SK-N-SH treated with all-trans-retinoic acid at 6 μM for 48 hours (cell line): ENCODE measurements at regions not wholly inside any gene's neighbourhood (a gene's known extent, or its start where the extent isn't known, plus 50 kb on each side); places are given as distances from the start of the nearest gene placed in this dataset.

Source experiments
- ZFP3 ChIP-seq: fragments of 250-450 bp; sonication (Bioruptor Pico); IDR thresholded peaks from 2 replicates; pipeline ENCODE4 v1.5.0; 2020; ENCODE audit warnings: mild to moderate bottlenecking, moderate library complexity
- ZFP30 ChIP-seq: fragments of 450-650 bp; formaldehyde crosslinking; IDR thresholded peaks from 2 replicates; pipeline ENCODE4 v1.5.0; 2022; ENCODE audit warnings: mild to moderate bottlenecking, moderate library complexity
- ZNF8 ChIP-seq: fragments of 450-650 bp; formaldehyde crosslinking; IDR thresholded peaks from 2 replicates; pipeline ENCODE4 v1.5.0; 2020; ENCODE audit warnings: mild to moderate bottlenecking, moderate library complexity
- TF ChIP-seq, protein P1 (sequence below): fragments of 250-450 bp; sonication (Bioruptor Pico); IDR thresholded peaks from 2 replicates; pipeline ENCODE4 v1.8.0; 2020; ENCODE audit warnings: mild to moderate bottlenecking, moderate library complexity, borderline replicate concordance
- TF ChIP-seq, protein P2 (sequence below): fragments of 250-450 bp; sonication (Bioruptor Pico); IDR thresholded peaks from 2 replicates; pipeline ENCODE4 v1.5.1; 2020; ENCODE audit warnings: low read depth, mild to moderate bottlenecking, moderate library complexity

DNA sequence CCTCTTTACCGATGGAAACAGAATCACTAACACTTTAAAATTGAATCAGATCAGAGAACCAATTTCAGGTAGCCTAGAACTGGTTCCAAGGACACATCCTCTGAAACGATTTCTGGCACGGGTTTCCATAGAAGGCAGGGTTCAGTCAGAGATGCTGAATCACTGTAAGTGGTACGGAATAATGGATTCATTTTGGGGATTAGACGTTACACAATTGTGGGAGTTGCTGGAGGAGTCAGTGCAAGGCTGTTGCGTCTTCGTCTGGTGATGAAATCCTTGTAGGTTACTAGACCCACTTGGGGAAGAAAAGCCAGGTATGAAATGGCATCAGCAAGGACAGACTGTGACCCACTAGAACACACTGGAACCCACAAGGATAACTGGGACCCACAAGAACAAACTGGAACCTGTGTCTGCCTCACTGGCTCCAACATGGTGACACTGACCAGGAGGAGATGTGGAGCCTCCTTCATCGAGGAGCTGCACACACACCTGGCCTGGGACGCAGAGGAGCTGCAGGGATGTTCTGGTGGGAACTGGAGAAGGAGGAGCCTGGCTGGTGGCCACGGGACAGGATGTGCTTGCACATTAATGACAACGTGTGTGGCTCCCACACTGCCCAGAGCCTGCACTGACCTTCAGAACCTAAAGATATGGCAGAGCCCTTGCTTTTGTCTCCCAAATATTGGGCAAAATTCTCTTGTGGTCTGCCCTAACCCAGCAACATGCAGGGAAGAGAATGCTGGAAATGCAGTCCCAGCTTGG, 105.1 kb downstream of the TRAPPC11 start:
- TF ChIP-seq, protein P1, sequence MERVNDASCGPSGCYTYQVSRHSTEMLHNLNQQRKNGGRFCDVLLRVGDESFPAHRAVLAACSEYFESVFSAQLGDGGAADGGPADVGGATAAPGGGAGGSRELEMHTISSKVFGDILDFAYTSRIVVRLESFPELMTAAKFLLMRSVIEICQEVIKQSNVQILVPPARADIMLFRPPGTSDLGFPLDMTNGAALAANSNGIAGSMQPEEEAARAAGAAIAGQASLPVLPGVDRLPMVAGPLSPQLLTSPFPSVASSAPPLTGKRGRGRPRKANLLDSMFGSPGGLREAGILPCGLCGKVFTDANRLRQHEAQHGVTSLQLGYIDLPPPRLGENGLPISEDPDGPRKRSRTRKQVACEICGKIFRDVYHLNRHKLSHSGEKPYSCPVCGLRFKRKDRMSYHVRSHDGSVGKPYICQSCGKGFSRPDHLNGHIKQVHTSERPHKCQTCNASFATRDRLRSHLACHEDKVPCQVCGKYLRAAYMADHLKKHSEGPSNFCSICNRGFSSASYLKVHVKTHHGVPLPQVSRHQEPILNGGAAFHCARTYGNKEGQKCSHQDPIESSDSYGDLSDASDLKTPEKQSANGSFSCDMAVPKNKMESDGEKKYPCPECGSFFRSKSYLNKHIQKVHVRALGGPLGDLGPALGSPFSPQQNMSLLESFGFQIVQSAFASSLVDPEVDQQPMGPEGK (CRISPR knock-in tag): no peak
- TF ChIP-seq ZFP3 (CRISPR knock-in tag): no peak
- TF ChIP-seq, protein P2, sequence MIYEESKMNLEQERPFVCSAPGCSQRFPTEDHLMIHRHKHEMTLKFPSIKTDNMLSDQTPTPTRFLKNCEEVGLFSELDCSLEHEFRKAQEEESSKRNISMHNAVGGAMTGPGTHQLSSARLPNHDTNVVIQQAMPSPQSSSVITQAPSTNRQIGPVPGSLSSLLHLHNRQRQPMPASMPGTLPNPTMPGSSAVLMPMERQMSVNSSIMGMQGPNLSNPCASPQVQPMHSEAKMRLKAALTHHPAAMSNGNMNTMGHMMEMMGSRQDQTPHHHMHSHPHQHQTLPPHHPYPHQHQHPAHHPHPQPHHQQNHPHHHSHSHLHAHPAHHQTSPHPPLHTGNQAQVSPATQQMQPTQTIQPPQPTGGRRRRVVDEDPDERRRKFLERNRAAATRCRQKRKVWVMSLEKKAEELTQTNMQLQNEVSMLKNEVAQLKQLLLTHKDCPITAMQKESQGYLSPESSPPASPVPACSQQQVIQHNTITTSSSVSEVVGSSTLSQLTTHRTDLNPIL (CRISPR knock-in tag): no peak
- no peak for TF ChIP-seq ZFP30 (CRISPR knock-in tag)
- no peak for TF ChIP-seq ZNF8 (CRISPR knock-in tag)
